ENCODE measurements at regions not wholly inside any gene's neighbourhood (a gene's known extent, or its start where the extent isn't known, plus 50 kb on each side); places are given as distances from the start of the nearest gene placed in this dataset.

DNA sequence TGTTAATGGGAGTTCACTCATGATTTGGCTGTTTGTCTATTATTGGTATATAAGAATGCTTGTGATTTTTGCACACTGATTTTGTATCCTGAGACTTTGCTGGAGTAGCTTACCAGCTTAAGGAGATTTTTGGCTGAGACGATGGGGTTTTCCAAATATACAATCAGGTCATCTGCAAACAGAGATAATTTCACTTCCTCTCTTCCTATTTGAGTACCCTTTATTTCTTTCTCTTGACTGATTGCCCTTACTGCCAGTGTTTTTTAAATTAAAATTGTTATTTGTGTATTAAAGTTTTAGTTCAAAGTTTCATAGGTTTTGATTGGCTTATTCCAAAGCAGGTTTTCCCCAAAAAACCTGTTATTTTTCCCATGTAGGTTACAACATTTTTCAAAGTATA, 390.5 kb upstream of the RBMS3 start:
- TF ChIP-seq CTCF (IDR thresholded peaks at IDR 0.05; ENCODE audit: low read depth, low read length, missing control alignments), result no peak
- no peak overlapping the region for H3K4me3 ChIP-seq (ENCODE audit: low read depth, low read length)
- in situ Hi-C loops (cut with HindIII; ENCODE audit: low sequenced_read_pairs), result no loop called here

GRCh38 chr3:28891485-28891884, 389.4 kb upstream of the RBMS3 start:
- H3K4me3 ChIP-seq (ENCODE audit: low read depth, low read length), result no peak overlapping the region
- no peak for DNase-seq (ENCODE audit: low read depth)
- no peak for TF ChIP-seq CTCF (IDR thresholded peaks at IDR 0.05; ENCODE audit: low read depth, low read length, missing control alignments)
- in situ Hi-C loops (cut with HindIII; ENCODE audit: low sequenced_read_pairs), result no loop called here

More for the DNA sequence above, 390.5 kb upstream of the RBMS3 start:
- no peak for DNase-seq (ENCODE audit: low read depth)

- in situ Hi-C loops (cut with HindIII; ENCODE audit: low sequenced_read_pairs), result no loop called here
- DNase-seq (ENCODE audit: low read depth), result no peak
- no peak overlapping the region for H3K4me3 ChIP-seq (ENCODE audit: low read depth, low read length)
- TF ChIP-seq CTCF (IDR thresholded peaks at IDR 0.05; ENCODE audit: low read depth, low read length, missing control alignments), result no peak
Observed at GRCh38 chr3:28900301-28900700, 380.6 kb upstream of the RBMS3 start.

GRCh38 chr3:28901018-28901417, 379.9 kb upstream of the RBMS3 start:
- in situ Hi-C loops (cut with HindIII; ENCODE audit: low sequenced_read_pairs), result no loop called here
- TF ChIP-seq CTCF (IDR thresholded peaks at IDR 0.05; ENCODE audit: low read depth, low read length, missing control alignments), result no peak
- no peak for DNase-seq (ENCODE audit: low read depth)

DNA sequence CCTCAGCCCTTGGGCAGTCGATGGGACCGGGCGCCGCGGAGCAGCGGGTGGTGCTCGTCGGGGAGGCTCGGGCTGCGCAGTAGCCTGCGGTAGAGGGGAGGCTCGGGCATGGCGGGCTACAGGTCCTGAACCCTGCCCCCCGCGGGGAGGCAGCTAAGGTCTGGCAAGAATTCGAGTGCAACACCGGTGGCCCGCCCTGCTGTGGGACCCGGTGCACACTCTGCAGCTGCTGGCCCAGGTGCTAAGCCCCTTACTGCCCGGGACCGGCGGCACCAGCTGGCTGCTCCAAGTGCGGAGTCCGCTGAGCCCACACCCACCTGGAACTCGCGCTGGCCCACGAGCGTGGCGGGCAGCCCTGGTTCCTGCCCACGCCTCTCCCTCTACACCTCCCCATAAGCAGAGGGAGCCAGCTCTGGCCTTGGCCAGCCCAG, 377.7 kb upstream of the RBMS3 start:
- no peak for DNase-seq (ENCODE audit: low read depth)
- in situ Hi-C loops (cut with HindIII; ENCODE audit: low sequenced_read_pairs), result no loop called here
- no peak overlapping the region for H3K4me3 ChIP-seq (ENCODE audit: low read depth, low read length)
- TF ChIP-seq CTCF (IDR thresholded peaks at IDR 0.05; ENCODE audit: low read depth, low read length, missing control alignments), result no peak

More at GRCh38 chr3:28901018-28901417, 379.9 kb upstream of the RBMS3 start:
- H3K4me3 ChIP-seq (ENCODE audit: low read depth, low read length), result no peak overlapping the region

DNA sequence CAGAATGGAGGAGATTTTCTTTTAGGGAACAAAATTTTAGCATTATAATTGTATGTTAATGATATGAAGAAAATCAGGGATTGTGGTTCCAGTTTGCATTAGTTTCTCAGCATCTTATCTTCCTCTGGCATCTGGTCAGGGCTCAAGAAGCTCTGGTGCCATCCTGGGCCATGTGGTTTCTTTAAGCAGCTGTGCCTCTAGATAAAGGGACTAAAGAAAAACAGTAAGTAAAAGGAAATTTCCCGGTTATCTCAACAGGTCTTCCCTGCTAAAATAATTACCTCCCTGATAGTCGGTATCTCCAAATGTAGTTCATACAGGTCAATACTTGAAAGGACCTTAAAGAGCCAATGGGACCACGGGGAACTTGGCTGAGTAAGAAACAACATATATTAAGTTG, 375.1 kb upstream of the RBMS3 start:
- in situ Hi-C loops (cut with HindIII; ENCODE audit: low sequenced_read_pairs), result no loop called here
- DNase-seq (ENCODE audit: low read depth), result no peak
- H3K4me3 ChIP-seq (ENCODE audit: low read depth, low read length), result no peak overlapping the region
- TF ChIP-seq CTCF (IDR thresholded peaks at IDR 0.05; ENCODE audit: low read depth, low read length, missing control alignments), result no peak
